Mammary epithelial cell (primary cell): ENCODE measurements at regions not wholly inside any gene's neighbourhood (a gene's known extent, or its start where the extent isn't known, plus 50 kb on each side); places are given as distances from the start of the nearest gene placed in this dataset.

ENCODE experiments used
- CTCF ChIP-seq, 2 donors: IDR thresholded peaks in 1 of 2; conservative IDR thresholded peaks in 1 of 2; 2 replicates each; pipeline ENCODE4 v1.5.1; 2011 to 2012; ENCODE audit warnings: inconsistent platforms in 2 of 2, low read length in 2 of 2, mild to moderate bottlenecking in 2 of 2, control low read depth in 1 of 2, low read depth in 1 of 2; ENCODE audit not compliant: insufficient read depth in 1 of 2; ENCODE audit errors: extremely low read depth in 1 of 2
- EZH2 ChIP-seq: IDR thresholded peaks from 2 replicates; pipeline ENCODE4 v1.6.1; 2012; ENCODE audit warnings: low read length, inconsistent platforms, borderline replicate concordance

GRCh38 chr12:56862264-56862663, 71.9 kb downstream of the SDR9C7 start:
- no peak for TF ChIP-seq CTCF (conservative IDR thresholded peaks at IDR 0.05 in 1 of 2, IDR thresholded peaks at IDR 0.05 in 1 of 2; ENCODE audit: extremely low read depth in 1 of 2, insufficient read depth in 1 of 2, low read depth in 1 of 2, low read length in 2 of 2)
- TF ChIP-seq EZH2: no peak
